ENCODE measurements at regions not wholly inside any gene's neighbourhood (a gene's known extent, or its start where the extent isn't known, plus 50 kb on each side); places are given as distances from the start of the nearest gene placed in this dataset.

- no peak overlapping the region for H3K9ac ChIP-seq (ENCODE audit: low read length)
- H3K4me1 ChIP-seq (ENCODE audit: insufficient read depth, low read length, severe bottlenecking), result no peaks in the 10 kb centered on the region
- no peaks in the 10 kb centered on the region for H3K36me3 ChIP-seq (ENCODE audit: insufficient read depth, low read length)
- no peaks in the 10 kb centered on the region for H4K20me1 ChIP-seq (ENCODE audit: insufficient read depth, low read length)
- H3K79me2 ChIP-seq (ENCODE audit: insufficient read depth, low read length), result no peaks in the 10 kb centered on the region
- no peaks in the 10 kb centered on the region for H3K9me3 ChIP-seq (ENCODE audit: low read length)
- H3F3A ChIP-seq (ENCODE audit: insufficient read depth, low read length), result no peaks in the 10 kb centered on the region
- no peak overlapping the region for H3K27ac ChIP-seq (ENCODE audit: low read depth, low read length, poor library complexity, severe bottlenecking)
- no peaks in the 10 kb centered on the region for H3K9me2 ChIP-seq (ENCODE audit: low read depth, low read length)
- no peak overlapping the region for H3K4me3 ChIP-seq (ENCODE audit: low read depth, low read length, poor library complexity, severe bottlenecking)
- no peak overlapping the region for H3K4me2 ChIP-seq (ENCODE audit: low read length)
- H2AFZ ChIP-seq (ENCODE audit: low read length), result no peak overlapping the region
- TF ChIP-seq CTCF (IDR thresholded peaks at IDR 0.05; ENCODE audit: low read length) (no peak), EZH2 (IDR thresholded peaks at IDR 0.05; ENCODE audit: borderline replicate concordance, low read length) (no peak)
- no peaks in the 10 kb centered on the region for H3K27me3 ChIP-seq (ENCODE audit: insufficient read depth, low read length)
Observed at GRCh38 chr2:78895022-78895421, 130.5 kb upstream of the REG3G start.

GRCh38 chr2:78896536-78896935, 129.0 kb upstream of the REG3G start:
- TF ChIP-seq CTCF (IDR thresholded peaks at IDR 0.05; ENCODE audit: low read length), result no peak
- Histone ChIP-seq H3K4me3 (ENCODE audit: low read depth, low read length, poor library complexity, severe bottlenecking) (no peak overlapping the region), H3K27ac (ENCODE audit: low read depth, low read length, poor library complexity, severe bottlenecking) (no peak overlapping the region), H3K9me2 (ENCODE audit: low read depth, low read length) (no peaks in the 10 kb centered on the region), H3F3A (ENCODE audit: insufficient read depth, low read length) (no peaks in the 10 kb centered on the region), H3K9me3 (ENCODE audit: low read length) (no peaks in the 10 kb centered on the region), H4K20me1 (ENCODE audit: insufficient read depth, low read length) (no peaks in the 10 kb centered on the region), H3K4me2 (ENCODE audit: low read length) (no peak overlapping the region), H2AFZ (ENCODE audit: low read length) (no peak overlapping the region), H3K27me3 (ENCODE audit: insufficient read depth, low read length) (no peaks in the 10 kb centered on the region), H3K79me2 (ENCODE audit: insufficient read depth, low read length) (no peaks in the 10 kb centered on the region), H3K36me3 (ENCODE audit: insufficient read depth, low read length) (no peaks in the 10 kb centered on the region), H3K4me1 (ENCODE audit: insufficient read depth, low read length, severe bottlenecking) (no peaks in the 10 kb centered on the region), H3K9ac (ENCODE audit: low read length) (no peak overlapping the region)

- Histone ChIP-seq H3K36me3 (ENCODE audit: insufficient read depth, low read length) (no peaks in the 10 kb centered on the region), H4K20me1 (ENCODE audit: insufficient read depth, low read length) (no peaks in the 10 kb centered on the region), H3K4me2 (ENCODE audit: low read length) (no peak overlapping the region), H3K27ac (ENCODE audit: low read depth, low read length, poor library complexity, severe bottlenecking) (no peak overlapping the region), H3K9me3 (ENCODE audit: low read length) (no peaks in the 10 kb centered on the region), H3K27me3 (ENCODE audit: insufficient read depth, low read length) (no peaks in the 10 kb centered on the region), H2AFZ (ENCODE audit: low read length) (no peak overlapping the region), H3K79me2 (ENCODE audit: insufficient read depth, low read length) (no peaks in the 10 kb centered on the region), H3K9ac (ENCODE audit: low read length) (no peak overlapping the region), H3K4me1 (ENCODE audit: insufficient read depth, low read length, severe bottlenecking) (no peaks in the 10 kb centered on the region), H3F3A (ENCODE audit: insufficient read depth, low read length) (no peaks in the 10 kb centered on the region), H3K9me2 (ENCODE audit: low read depth, low read length) (no peaks in the 10 kb centered on the region), H3K4me3 (ENCODE audit: low read depth, low read length, poor library complexity, severe bottlenecking) (no peak overlapping the region)
- no peak for TF ChIP-seq CTCF (IDR thresholded peaks at IDR 0.05; ENCODE audit: low read length)
- no peak for TF ChIP-seq EZH2 (IDR thresholded peaks at IDR 0.05; ENCODE audit: borderline replicate concordance, low read length)
Observed at GRCh38 chr2:78907089-78907488, 118.4 kb upstream of the REG3G start.

Measured in OCI-LY1 (cell line).